Karpas-422 (cell line): ENCODE measurements at regions not wholly inside any gene's neighbourhood (a gene's known extent, or its start where the extent isn't known, plus 50 kb on each side); places are given as distances from the start of the nearest gene placed in this dataset.

Experiments used
- DNase-seq: peaks from one replicate; pipeline ENCODE4 v3.0.0-alpha.2; 2015
- H2AFZ ChIP-seq: fragments of 200-600 bp; sonication (generic); 2 replicates; pipeline ENCODE4 v1.6.1; 2014; ENCODE audit warnings: antibody characterized with exemption, low read length, mixed read lengths
- H3K27ac ChIP-seq: fragments of 200-600 bp; sonication (generic); 2 replicates; pipeline ENCODE4 v1.5.1; 2014; ENCODE audit warnings: mild to moderate bottlenecking, low read length, moderate library complexity
- H3K27me3 ChIP-seq: fragments of 200-600 bp; sonication (generic); 2 replicates; pipeline ENCODE4 v1.6.1; 2014; ENCODE audit warnings: low read length, mixed read lengths
- H3K36me3 ChIP-seq: fragments of 200-600 bp; sonication (generic); 2 replicates; pipeline ENCODE4 v1.6.1; 2014; ENCODE audit warnings: low read length, mixed read lengths; ENCODE audit not compliant: insufficient read depth
- H3K4me1 ChIP-seq: fragments of 200-600 bp; sonication (generic); 2 replicates; pipeline ENCODE4 v1.6.1; 2014; ENCODE audit warnings: mild to moderate bottlenecking, low read length, mixed read lengths
- H3K4me2 ChIP-seq: fragments of 200-600 bp; sonication (generic); 2 replicates; pipeline ENCODE4 v1.6.1; 2014; ENCODE audit warnings: low read length, low read depth, mild to moderate bottlenecking; ENCODE audit not compliant: poor library complexity, severe bottlenecking
- H3K4me3 ChIP-seq: fragments of 200-600 bp; sonication (generic); 2 replicates; pipeline ENCODE4 v1.5.1; 2014; ENCODE audit warnings: mild to moderate bottlenecking, antibody characterized with exemption, low read length, mixed read lengths
- H3K79me2 ChIP-seq: fragments of 200-600 bp; sonication (generic); 2 replicates; pipeline ENCODE4 v1.6.1; 2014; ENCODE audit warnings: mild to moderate bottlenecking, low read length, mixed read lengths
- H3K9ac ChIP-seq: fragments of 200-600 bp; sonication (generic); 2 replicates; pipeline ENCODE4 v1.6.0; 2014; ENCODE audit warnings: low read length
- H3K9me2 ChIP-seq: fragments of 200-600 bp; sonication (generic), shearing (Covaris generic); replicated peaks from 2 replicates; pipeline ENCODE4 v1.6.0; 2014; ENCODE audit warnings: mild to moderate bottlenecking, low read length, moderate library complexity; ENCODE audit not compliant: insufficient read depth
- H3K9me3 ChIP-seq: fragments of 300-700, 200-600 bp; sonication (generic); 2 replicates; pipeline ENCODE4 v1.6.1; 2014; ENCODE audit warnings: low read length, mixed read lengths
- H4K20me1 ChIP-seq: fragments of 200-600 bp; sonication (generic); 2 replicates; pipeline ENCODE4 v1.6.1; 2014; ENCODE audit warnings: mild to moderate bottlenecking, antibody characterized with exemption, low read length, low read depth; ENCODE audit not compliant: insufficient read depth

DNA sequence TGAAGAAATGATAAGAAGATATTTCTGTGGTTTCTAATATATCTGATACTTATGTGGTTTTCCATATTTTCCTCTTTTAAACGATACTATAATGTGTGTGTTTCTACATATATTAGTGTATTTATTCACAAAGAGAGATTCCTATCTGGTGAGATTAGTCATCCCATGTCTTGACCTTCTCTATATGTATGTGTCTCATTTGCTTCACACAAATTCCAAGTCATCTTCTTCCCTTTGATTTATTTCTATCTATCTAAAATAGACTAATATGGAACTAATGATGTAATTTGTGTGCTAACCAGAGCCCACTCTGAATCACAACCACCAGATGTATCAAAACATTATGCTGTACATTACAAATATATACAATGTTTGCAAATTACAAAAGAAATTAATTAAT lies 154.7 kb upstream of the KCNMB2 start:
- Histone ChIP-seq H3K79me2 (no peaks in the 10 kb centered on the region), H3K9me3 (no peaks in the 10 kb centered on the region), H3K4me2 (no peak overlapping the region), H4K20me1 (no peaks in the 10 kb centered on the region), H3K4me1 (no peaks in the 10 kb centered on the region), H3K4me3 (no peak overlapping the region), H3K9me2 (no peaks in the 10 kb centered on the region), H3K36me3 (no peaks in the 10 kb centered on the region), H2AFZ (no peak overlapping the region), H3K27ac (no peak overlapping the region), H3K9ac (no peak overlapping the region), H3K27me3 (no peaks in the 10 kb centered on the region)
- no peak for DNase-seq

- Histone ChIP-seq H2AFZ (no peak overlapping the region), H3K27me3 (no peaks in the 10 kb centered on the region), H3K4me3 (no peak overlapping the region), H3K36me3 (no peaks in the 10 kb centered on the region), H3K9ac (no peak overlapping the region), H3K9me3 (no peaks in the 10 kb centered on the region), H3K79me2 (no peaks in the 10 kb centered on the region), H3K4me1 (no peaks in the 10 kb centered on the region), H3K9me2 (no peaks in the 10 kb centered on the region), H4K20me1 (no peaks in the 10 kb centered on the region), H3K27ac (no peak overlapping the region), H3K4me2 (no peak overlapping the region)
- DNase-seq, result no peak
These were observed 154.2 kb upstream of the KCNMB2 start for GRCh38 chr3:178381971-178382448.

DNA sequence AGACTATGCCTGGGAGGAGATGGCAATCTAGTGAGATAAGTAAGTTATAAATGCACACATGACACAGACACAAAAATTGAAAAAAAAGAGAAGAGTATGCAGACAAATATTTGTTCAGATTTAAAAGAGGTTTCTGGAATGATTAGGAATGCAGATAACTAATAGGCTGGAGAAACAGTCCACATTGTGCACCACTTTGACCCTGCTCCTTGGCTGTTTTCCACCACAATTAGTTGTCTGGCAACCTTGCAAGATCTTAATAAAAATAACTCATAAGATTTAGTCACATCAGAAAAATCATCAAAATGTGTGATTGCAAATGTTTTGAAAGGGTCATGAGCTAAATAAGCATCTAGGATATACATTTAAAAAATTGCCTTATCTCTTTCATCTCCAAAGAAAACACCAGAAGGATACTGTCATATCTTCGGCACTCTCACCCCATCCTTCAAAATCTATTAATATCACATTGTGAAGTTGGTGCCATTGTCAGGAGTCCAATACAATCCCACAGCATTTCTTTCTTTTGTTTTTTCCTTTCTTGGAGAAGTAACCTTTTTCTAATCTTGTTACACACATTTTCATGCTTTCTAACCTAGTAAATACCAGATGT lies 153.7 kb upstream of the KCNMB2 start:
- Histone ChIP-seq H3K9me3 (no peaks in the 10 kb centered on the region), H2AFZ (no peak overlapping the region), H3K4me3 (no peak overlapping the region), H3K4me1 (no peaks in the 10 kb centered on the region), H4K20me1 (no peaks in the 10 kb centered on the region), H3K4me2 (no peak overlapping the region), H3K27ac (no peak overlapping the region), H3K36me3 (no peaks in the 10 kb centered on the region), H3K27me3 (no peaks in the 10 kb centered on the region), H3K79me2 (no peaks in the 10 kb centered on the region), H3K9ac (no peak overlapping the region), H3K9me2 (no peaks in the 10 kb centered on the region)
- DNase-seq, result no peak

- no peak overlapping the region for H2AFZ ChIP-seq
- no peaks in the 10 kb centered on the region for H3K27me3 ChIP-seq
- no peaks in the 10 kb centered on the region for H3K9me3 ChIP-seq
- H3K36me3 ChIP-seq, result no peaks in the 10 kb centered on the region
- H3K79me2 ChIP-seq, result no peaks in the 10 kb centered on the region
- no peaks in the 10 kb centered on the region for H3K4me1 ChIP-seq
- H4K20me1 ChIP-seq, result no peaks in the 10 kb centered on the region
- no peak overlapping the region for H3K4me3 ChIP-seq
- H3K27ac ChIP-seq, result no peak overlapping the region
- no peak for DNase-seq
- no peak overlapping the region for H3K9ac ChIP-seq
- H3K4me2 ChIP-seq, result no peak overlapping the region
- H3K9me2 ChIP-seq, result no peaks in the 10 kb centered on the region
These were observed 151.7 kb upstream of the KCNMB2 start for GRCh38 chr3:178384321-178385230.

GRCh38 chr3:178385280-178385952 lies 150.8 kb upstream of the KCNMB2 start:
- no peaks in the 10 kb centered on the region for H3K36me3 ChIP-seq
- H3K9me2 ChIP-seq, result no peaks in the 10 kb centered on the region
- no peaks in the 10 kb centered on the region for H3K79me2 ChIP-seq
- no peaks in the 10 kb centered on the region for H4K20me1 ChIP-seq
- no peak overlapping the region for H2AFZ ChIP-seq
- no peak overlapping the region for H3K4me2 ChIP-seq
- H3K9ac ChIP-seq, result no peak overlapping the region
- no peak overlapping the region for H3K27ac ChIP-seq
- no peak overlapping the region for H3K4me3 ChIP-seq
- peak; percentile 66 for DNase-seq
- no peaks in the 10 kb centered on the region for H3K27me3 ChIP-seq
- H3K9me3 ChIP-seq, result no peaks in the 10 kb centered on the region
- no peaks in the 10 kb centered on the region for H3K4me1 ChIP-seq

DNA sequence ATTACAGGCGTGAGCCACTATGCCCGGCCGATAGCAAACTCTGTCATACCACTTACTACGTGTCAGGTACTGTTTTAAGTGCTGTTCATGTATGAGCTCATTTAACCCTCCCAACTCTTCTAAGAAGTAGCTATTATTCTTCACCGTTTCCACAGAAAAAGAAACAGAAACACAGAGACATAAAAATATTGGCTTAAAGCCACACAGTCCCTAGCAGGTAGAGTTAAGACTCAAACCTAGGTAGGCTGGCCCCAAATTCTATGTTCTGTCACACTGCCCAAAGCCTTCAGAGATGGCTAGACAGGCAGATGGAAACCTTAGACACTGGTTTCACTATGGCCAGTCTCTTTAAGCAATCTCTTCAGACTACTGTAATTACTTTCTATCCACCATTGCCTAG lies 149.8 kb upstream of the KCNMB2 start:
- Histone ChIP-seq H3K79me2 (no peaks in the 10 kb centered on the region), H3K9ac (no peak overlapping the region), H3K4me2 (no peak overlapping the region), H3K4me1 (no peaks in the 10 kb centered on the region), H4K20me1 (no peaks in the 10 kb centered on the region), H2AFZ (no peak overlapping the region), H3K36me3 (no peaks in the 10 kb centered on the region), H3K27ac (no peak overlapping the region), H3K9me3 (no peaks in the 10 kb centered on the region), H3K4me3 (no peak overlapping the region), H3K27me3 (no peaks in the 10 kb centered on the region), H3K9me2 (no peaks in the 10 kb centered on the region)
- no peak for DNase-seq

- no peaks in the 10 kb centered on the region for H4K20me1 ChIP-seq
- no peaks in the 10 kb centered on the region for H3K4me1 ChIP-seq
- H2AFZ ChIP-seq, result no peak overlapping the region
- H3K27me3 ChIP-seq, result no peaks in the 10 kb centered on the region
- no peak overlapping the region for H3K27ac ChIP-seq
- no peaks in the 10 kb centered on the region for H3K9me2 ChIP-seq
- no peaks in the 10 kb centered on the region for H3K36me3 ChIP-seq
- no peak overlapping the region for H3K4me3 ChIP-seq
- H3K4me2 ChIP-seq, result no peak overlapping the region
- DNase-seq, result no peak
- H3K9ac ChIP-seq, result no peak overlapping the region
- H3K79me2 ChIP-seq, result no peaks in the 10 kb centered on the region
- no peaks in the 10 kb centered on the region for H3K9me3 ChIP-seq
These were observed 149.4 kb upstream of the KCNMB2 start for GRCh38 chr3:178386880-178387279.

DNA sequence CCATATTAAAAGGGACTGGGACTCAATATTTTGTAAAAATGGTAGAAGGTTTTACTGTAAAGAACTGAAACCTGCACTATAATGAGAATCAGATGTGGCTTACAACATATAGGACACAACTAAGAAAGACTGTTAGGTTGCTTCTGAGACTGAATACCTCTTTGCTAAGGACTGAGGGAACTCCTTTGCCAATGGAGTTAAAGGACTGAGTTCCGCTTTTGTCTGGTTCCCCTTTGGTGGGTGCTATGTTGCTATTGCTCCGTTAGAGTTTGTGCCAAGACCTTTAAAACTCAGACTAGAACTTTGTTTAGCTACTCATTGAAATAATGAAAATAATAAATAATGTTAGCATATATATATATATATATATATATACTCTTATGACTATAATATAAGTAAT lies 147.8 kb upstream of the KCNMB2 start:
- no peak overlapping the region for H3K4me2 ChIP-seq
- no peak overlapping the region for H2AFZ ChIP-seq
- no peaks in the 10 kb centered on the region for H3K4me1 ChIP-seq
- no peak for DNase-seq
- H3K9ac ChIP-seq, result no peak overlapping the region
- H3K36me3 ChIP-seq, result no peaks in the 10 kb centered on the region
- H3K27me3 ChIP-seq, result no peaks in the 10 kb centered on the region
- no peaks in the 10 kb centered on the region for H3K9me2 ChIP-seq
- no peaks in the 10 kb centered on the region for H3K79me2 ChIP-seq
- no peak overlapping the region for H3K27ac ChIP-seq
- H3K4me3 ChIP-seq, result no peak overlapping the region
- H3K9me3 ChIP-seq, result no peaks in the 10 kb centered on the region
- no peaks in the 10 kb centered on the region for H4K20me1 ChIP-seq
